GM18951 (cell line): ENCODE measurements at regions not wholly inside any gene's neighbourhood (a gene's known extent, or its start where the extent isn't known, plus 50 kb on each side); places are given as distances from the start of the nearest gene placed in this dataset.

Source experiments
- POLR2A ChIP-seq: IDR thresholded peaks from 4 replicates; pipeline ENCODE4 v1.6.1; 2011; ENCODE audit warnings: mild to moderate bottlenecking; ENCODE audit not compliant: insufficient read length, insufficient read depth; ENCODE audit errors: extremely low read depth
- in situ Hi-C: fragments of 300-500 bp; cut with MboI; formaldehyde crosslinking; loops from one replicate; pipeline ENCODE4 v1.12.0; 2022; ENCODE audit warnings: low sequenced_read_pairs, mixed read lengths, inconsistent platforms; ENCODE audit not compliant: unreplicated experiment

DNA sequence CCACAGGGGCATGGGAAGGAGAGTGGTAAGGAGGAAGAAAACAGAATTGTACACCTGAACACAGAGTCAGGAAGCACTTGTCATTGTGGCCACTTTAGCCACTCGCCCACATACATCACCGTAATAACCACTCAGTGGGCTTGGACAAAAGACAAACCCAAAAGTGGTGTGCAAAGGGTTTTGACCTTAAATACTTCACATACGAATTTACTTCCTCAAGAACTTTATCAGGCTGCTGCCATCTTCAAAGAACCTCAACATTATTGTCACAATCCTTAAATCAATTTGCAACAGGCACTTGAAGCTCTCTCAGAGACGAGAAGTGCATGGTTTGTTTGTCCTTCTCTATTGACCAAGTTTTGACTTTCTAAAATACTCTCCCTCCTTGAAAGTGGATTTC, 187.3 kb upstream of the EGLN3 start:
- TF ChIP-seq POLR2A = no peak
- in situ Hi-C loops = no loop called here

GRCh38 chr14:34137001-34137745, 186.3 kb upstream of the EGLN3 start:
- in situ Hi-C loops = no loop called here
- TF ChIP-seq POLR2A = no peak

- in situ Hi-C loops = no loop called here
- TF ChIP-seq POLR2A = no peak
These were observed 184.6 kb upstream of the EGLN3 start for GRCh38 chr14:34135492-34135891.

- TF ChIP-seq POLR2A = no peak
These were observed 183.6 kb upstream of the EGLN3 start for GRCh38 chr14:34134484-34134883.

GRCh38 chr14:34129927-34130552, 179.2 kb upstream of the EGLN3 start:
- TF ChIP-seq POLR2A = no peak
- in situ Hi-C loops = no loop called here

More at GRCh38 chr14:34134484-34134883, 183.6 kb upstream of the EGLN3 start:
- in situ Hi-C loops = no loop called here

- in situ Hi-C loops = no loop called here
These were observed 177.8 kb upstream of the EGLN3 start for GRCh38 chr14:34128665-34129064.

GRCh38 chr14:34126586-34126985, 175.7 kb upstream of the EGLN3 start:
- no peak for TF ChIP-seq POLR2A
- in situ Hi-C loops = no loop called here

More at GRCh38 chr14:34128665-34129064, 177.8 kb upstream of the EGLN3 start:
- no peak for TF ChIP-seq POLR2A

GRCh38 chr14:34124585-34124984, 173.7 kb upstream of the EGLN3 start:
- in situ Hi-C loops = no loop called here
- TF ChIP-seq POLR2A = no peak

DNA sequence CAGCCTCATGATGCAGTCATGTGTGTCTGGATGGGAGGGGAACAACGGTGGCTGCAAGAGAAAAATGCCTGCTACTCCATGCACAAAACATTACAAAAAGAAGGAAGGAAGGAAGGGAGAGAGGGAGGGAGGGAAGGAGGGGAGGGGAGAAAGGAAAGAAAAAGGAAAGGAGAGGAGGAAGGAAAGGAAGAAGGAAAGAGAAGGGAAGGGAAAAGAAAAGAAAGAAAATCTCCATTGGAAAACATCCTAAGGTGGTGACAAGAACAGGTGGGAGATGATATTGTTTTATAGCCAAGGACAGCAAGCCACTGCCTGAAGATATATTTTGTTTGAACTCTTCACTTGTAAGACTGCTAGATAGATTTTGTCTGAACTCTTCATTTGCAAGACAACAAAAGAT, 171.8 kb upstream of the EGLN3 start:
- in situ Hi-C loops = no loop called here
- TF ChIP-seq POLR2A = no peak

DNA sequence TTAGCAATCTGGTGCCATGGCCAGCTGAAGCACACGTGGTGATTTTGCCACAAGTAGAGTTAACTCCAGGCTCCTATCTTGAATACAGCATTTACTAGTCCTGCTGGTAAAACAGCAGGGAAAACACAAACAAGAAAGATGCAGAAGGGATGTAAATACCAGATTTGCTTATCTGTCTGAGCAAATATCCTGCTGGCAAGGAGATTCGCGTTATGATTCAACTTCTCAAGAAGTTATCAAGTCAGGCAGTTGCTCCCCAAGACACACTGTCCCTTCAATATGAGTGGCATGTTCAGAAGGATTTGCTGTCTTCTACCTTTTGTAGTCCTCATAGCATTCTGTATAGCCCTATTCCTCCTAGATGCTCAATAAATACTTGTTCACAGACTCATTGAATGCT, 171.2 kb upstream of the EGLN3 start:
- TF ChIP-seq POLR2A = no peak
- in situ Hi-C loops = no loop called here

- in situ Hi-C loops = no loop called here
- TF ChIP-seq POLR2A = no peak
These were observed 169.5 kb upstream of the EGLN3 start for GRCh38 chr14:34120185-34120977.

GRCh38 chr14:34119107-34119858, 168.4 kb upstream of the EGLN3 start:
- no peak for TF ChIP-seq POLR2A
- in situ Hi-C loops = no loop called here

DNA sequence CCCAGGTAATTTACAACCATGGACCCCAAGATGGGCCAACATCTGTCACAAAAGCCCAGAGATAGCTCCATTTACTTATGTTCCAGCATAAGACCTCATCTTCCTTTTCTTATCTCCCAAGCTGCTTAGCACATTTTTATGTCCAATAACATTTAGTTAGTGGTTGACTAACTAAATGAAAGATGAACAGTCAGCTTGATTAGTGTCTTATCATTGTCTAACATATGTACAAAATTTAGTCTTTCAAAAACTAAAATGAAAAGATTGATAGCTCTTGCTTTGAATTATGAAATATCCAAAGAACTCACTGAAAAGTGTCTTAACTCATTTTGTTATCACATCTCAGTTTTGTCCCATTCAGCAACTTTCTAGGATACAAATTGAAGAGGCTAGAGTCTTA, 163.1 kb upstream of the EGLN3 start:
- TF ChIP-seq POLR2A = no peak
- in situ Hi-C loops = no loop called here
